ENCODE measurements at regions not wholly inside any gene's neighbourhood (a gene's known extent, or its start where the extent isn't known, plus 50 kb on each side); places are given as distances from the start of the nearest gene placed in this dataset.

DNA sequence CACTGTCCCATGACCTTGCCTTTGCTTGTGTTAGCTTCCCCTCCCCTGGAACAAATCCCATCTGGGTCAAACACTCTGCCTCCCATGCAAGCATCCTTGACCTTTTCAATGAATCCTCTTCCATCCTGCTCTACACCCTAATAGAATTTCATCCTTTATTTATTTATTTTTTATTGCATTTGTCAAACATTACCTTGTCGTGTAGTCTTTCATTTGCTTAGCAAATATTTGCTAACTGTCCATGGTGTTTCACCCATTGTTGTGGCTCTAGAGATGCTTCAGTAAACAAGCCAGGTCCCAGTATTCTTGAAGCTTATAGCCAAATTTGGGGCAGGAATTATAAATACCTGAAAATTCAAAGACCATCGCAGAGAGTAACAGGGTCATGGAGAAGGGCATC is 51.0 kb upstream of the MRTFB start (continued):
- TF ChIP-seq ZNF557 (CRISPR knock-in tag; IDR thresholded peaks at IDR 0.05): no peak
- TF ChIP-seq SIX1 (CRISPR knock-in tag; IDR thresholded peaks at IDR 0.05; ENCODE audit: borderline replicate concordance): peak; percentile 89; the same call in 1 of the 2 replicates
- TF ChIP-seq PRMT3 (CRISPR knock-in tag; IDR thresholded peaks at IDR 0.05; ENCODE audit: borderline replicate concordance, low read depth): no peak
- TF ChIP-seq, protein P1, sequence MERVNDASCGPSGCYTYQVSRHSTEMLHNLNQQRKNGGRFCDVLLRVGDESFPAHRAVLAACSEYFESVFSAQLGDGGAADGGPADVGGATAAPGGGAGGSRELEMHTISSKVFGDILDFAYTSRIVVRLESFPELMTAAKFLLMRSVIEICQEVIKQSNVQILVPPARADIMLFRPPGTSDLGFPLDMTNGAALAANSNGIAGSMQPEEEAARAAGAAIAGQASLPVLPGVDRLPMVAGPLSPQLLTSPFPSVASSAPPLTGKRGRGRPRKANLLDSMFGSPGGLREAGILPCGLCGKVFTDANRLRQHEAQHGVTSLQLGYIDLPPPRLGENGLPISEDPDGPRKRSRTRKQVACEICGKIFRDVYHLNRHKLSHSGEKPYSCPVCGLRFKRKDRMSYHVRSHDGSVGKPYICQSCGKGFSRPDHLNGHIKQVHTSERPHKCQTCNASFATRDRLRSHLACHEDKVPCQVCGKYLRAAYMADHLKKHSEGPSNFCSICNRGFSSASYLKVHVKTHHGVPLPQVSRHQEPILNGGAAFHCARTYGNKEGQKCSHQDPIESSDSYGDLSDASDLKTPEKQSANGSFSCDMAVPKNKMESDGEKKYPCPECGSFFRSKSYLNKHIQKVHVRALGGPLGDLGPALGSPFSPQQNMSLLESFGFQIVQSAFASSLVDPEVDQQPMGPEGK (CRISPR knock-in tag; IDR thresholded peaks at IDR 0.05): 0 out of 2 replicates have a peak, but pooled peaks have one; percentile 20
- no peak for TF ChIP-seq TBX2 (CRISPR knock-in tag; IDR thresholded peaks at IDR 0.05; ENCODE audit: borderline replicate concordance)
- no peak for TF ChIP-seq MATR3 (CRISPR knock-in tag; IDR thresholded peaks at IDR 0.05)
- no peak for TF ChIP-seq RFXANK (CRISPR knock-in tag; IDR thresholded peaks at IDR 0.05)
- TF ChIP-seq ZNF333 (CRISPR knock-in tag; IDR thresholded peaks at IDR 0.05; ENCODE audit: borderline replicate concordance): no peak
- TF ChIP-seq KDM3A (CRISPR knock-in tag; IDR thresholded peaks at IDR 0.05; ENCODE audit: low read depth): no peak
- TF ChIP-seq FOXA3 (CRISPR knock-in tag; IDR thresholded peaks at IDR 0.05): peak; percentile 95
- TF ChIP-seq ETV5 (CRISPR knock-in tag; IDR thresholded peaks at IDR 0.05; ENCODE audit: borderline replicate concordance): no peak
- peak; percentile 38; the same call in 1 of the 2 replicates for TF ChIP-seq BCL6 (CRISPR knock-in tag; IDR thresholded peaks at IDR 0.05)
- no peak for TF ChIP-seq RXRA (CRISPR knock-in tag; IDR thresholded peaks at IDR 0.05)
- TF ChIP-seq, protein P2, sequence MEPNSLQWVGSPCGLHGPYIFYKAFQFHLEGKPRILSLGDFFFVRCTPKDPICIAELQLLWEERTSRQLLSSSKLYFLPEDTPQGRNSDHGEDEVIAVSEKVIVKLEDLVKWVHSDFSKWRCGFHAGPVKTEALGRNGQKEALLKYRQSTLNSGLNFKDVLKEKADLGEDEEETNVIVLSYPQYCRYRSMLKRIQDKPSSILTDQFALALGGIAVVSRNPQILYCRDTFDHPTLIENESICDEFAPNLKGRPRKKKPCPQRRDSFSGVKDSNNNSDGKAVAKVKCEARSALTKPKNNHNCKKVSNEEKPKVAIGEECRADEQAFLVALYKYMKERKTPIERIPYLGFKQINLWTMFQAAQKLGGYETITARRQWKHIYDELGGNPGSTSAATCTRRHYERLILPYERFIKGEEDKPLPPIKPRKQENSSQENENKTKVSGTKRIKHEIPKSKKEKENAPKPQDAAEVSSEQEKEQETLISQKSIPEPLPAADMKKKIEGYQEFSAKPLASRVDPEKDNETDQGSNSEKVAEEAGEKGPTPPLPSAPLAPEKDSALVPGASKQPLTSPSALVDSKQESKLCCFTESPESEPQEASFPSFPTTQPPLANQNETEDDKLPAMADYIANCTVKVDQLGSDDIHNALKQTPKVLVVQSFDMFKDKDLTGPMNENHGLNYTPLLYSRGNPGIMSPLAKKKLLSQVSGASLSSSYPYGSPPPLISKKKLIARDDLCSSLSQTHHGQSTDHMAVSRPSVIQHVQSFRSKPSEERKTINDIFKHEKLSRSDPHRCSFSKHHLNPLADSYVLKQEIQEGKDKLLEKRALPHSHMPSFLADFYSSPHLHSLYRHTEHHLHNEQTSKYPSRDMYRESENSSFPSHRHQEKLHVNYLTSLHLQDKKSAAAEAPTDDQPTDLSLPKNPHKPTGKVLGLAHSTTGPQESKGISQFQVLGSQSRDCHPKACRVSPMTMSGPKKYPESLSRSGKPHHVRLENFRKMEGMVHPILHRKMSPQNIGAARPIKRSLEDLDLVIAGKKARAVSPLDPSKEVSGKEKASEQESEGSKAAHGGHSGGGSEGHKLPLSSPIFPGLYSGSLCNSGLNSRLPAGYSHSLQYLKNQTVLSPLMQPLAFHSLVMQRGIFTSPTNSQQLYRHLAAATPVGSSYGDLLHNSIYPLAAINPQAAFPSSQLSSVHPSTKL (CRISPR knock-in tag; IDR thresholded peaks at IDR 0.05): peak; percentile 82
- no peak for TF ChIP-seq CBX1 (IDR thresholded peaks at IDR 0.05; ENCODE audit: low read depth)
- TF ChIP-seq HHEX (CRISPR knock-in tag; IDR thresholded peaks at IDR 0.05): peak; percentile 96
- peak; percentile 78 for TF ChIP-seq NR2F6 (IDR thresholded peaks at IDR 0.05)
- peak; percentile 63; the same call in 1 of the 2 replicates for TF ChIP-seq NR2F6 (CRISPR knock-in tag; IDR thresholded peaks at IDR 0.05)
- no peak for TF ChIP-seq SALL2 (CRISPR knock-in tag; IDR thresholded peaks at IDR 0.05)
- peak; percentile 81 for TF ChIP-seq SOX13 (IDR thresholded peaks at IDR 0.05)
- TF ChIP-seq SOX13 (CRISPR knock-in tag; conservative IDR thresholded peaks at IDR 0.05 in 1 of 2, IDR thresholded peaks at IDR 0.05 in 1 of 2): peak in 1 of 2 experiments; percentile 99; a peak in 2 of 4 replicates
- TF ChIP-seq HDAC2 (CRISPR knock-in tag; IDR thresholded peaks at IDR 0.05): 0 out of 2 replicates have a peak, but pooled peaks have one; percentile 32
- peak; percentile 73; the same call in 1 of the 2 replicates for TF ChIP-seq TBX3 (IDR thresholded peaks at IDR 0.05; ENCODE audit: borderline replicate concordance)
- TF ChIP-seq ZNF138 (CRISPR knock-in tag; IDR thresholded peaks at IDR 0.05; ENCODE audit: low read depth): no peak
- peak; percentile 59; the same call in 1 of the 2 replicates for TF ChIP-seq FOXA1 (IDR thresholded peaks at IDR 0.05)
- TF ChIP-seq FOXA1 (CRISPR knock-in tag; IDR thresholded peaks at IDR 0.05): peak; percentile 77
- TF ChIP-seq HNF4A (CRISPR knock-in tag; IDR thresholded peaks at IDR 0.05): 0 out of 2 replicates have a peak, but pooled peaks have one; percentile 4
- no peak for TF ChIP-seq ZMYM3 (CRISPR knock-in tag; IDR thresholded peaks at IDR 0.05)
